GM18873 (cell line): ENCODE measurements at regions not wholly inside any gene's neighbourhood (a gene's known extent, or its start where the extent isn't known, plus 50 kb on each side); places are given as distances from the start of the nearest gene placed in this dataset.
A peak's percentile ranks its signal among the peaks of the same experiment; 100 is the strongest.
"Not testable (repeated sequence)": the region's sequence is repeated elsewhere in the genome, so short reads cannot be mapped to it uniquely, and the experiment has no call there.

Experiments used
- ATAC-seq: cut with Tn5 transposase; IDR thresholded peaks from one replicate; pipeline ENCODE4 v1.9.1; 2021; ENCODE audit warnings: mild to moderate bottlenecking, moderate library complexity, moderate number of reproducible peaks; ENCODE audit not compliant: unreplicated experiment, low FRiP score

DNA sequence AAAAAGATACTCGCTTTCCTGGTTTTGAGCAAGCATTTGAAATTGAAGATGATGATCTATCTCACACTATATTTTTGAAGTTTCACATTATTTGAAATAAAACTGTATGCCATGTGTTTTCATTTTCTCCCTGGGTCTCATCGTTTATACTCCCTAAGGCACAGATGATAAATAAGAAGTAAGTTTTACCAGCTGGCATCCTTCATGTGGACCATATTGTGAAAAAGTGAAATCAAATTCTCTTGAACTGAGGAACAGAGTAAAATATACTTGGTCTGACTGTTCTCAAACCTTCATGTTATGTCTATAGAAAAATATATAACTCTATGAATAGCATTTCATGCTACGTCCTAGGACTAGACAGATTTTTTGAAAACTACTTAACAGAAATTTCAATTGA lies 1600.9 kb upstream of the C9orf72 start:
- ATAC-seq = no peak

GRCh38 chr9:29176231-29176630 lies 1603.0 kb upstream of the C9orf72 start:
- ATAC-seq = no peak

- no peak for ATAC-seq
These were observed 1603.5 kb upstream of the C9orf72 start for GRCh38 chr9:29176786-29177185.

GRCh38 chr9:29183971-29184370 lies 1610.7 kb upstream of the C9orf72 start:
- no peak for ATAC-seq

DNA sequence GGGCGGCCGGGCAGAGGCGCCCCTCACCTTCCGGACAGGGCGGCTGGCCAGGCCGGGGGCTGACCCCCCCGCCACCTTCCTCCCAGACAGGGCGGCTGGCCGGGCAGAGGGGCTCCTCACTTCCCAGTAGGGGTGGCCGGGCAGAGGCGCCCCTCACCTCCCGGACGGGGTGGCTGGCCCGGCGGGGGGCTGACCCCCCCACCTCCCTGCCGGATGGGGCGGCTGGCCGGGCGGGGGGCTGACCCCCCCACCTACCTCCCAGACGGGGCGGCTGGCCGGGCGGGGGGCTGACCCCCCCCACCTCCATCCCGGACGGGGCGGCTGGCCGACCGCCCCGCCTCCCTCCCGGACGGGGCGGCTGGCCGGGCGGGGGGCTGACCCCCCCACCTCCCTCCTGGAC lies 1615.5 kb upstream of the C9orf72 start:
- not testable (repeated sequence) for ATAC-seq

GRCh38 chr9:29189221-29189620 lies 1615.9 kb upstream of the C9orf72 start:
- not testable (repeated sequence) for ATAC-seq

DNA sequence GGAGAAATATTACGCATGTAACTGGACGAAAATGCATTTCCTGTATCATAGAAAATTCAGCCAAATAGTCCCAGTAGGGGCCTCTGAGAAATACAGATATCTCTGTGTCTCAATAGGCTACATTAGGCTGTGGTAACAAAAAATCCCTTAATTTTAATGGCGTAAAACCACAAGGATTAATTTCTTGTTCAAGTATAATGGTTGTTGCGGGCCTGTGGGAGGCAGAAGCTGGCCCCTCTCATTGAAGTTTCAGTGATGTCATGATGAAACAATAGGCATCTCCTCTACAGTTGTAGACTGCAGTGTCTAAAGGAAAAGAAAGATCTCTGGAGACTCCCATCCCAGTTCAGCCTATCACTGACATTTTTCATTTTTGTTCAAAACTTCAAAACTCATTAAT lies 1625.6 kb upstream of the C9orf72 start:
- ATAC-seq = no peak

DNA sequence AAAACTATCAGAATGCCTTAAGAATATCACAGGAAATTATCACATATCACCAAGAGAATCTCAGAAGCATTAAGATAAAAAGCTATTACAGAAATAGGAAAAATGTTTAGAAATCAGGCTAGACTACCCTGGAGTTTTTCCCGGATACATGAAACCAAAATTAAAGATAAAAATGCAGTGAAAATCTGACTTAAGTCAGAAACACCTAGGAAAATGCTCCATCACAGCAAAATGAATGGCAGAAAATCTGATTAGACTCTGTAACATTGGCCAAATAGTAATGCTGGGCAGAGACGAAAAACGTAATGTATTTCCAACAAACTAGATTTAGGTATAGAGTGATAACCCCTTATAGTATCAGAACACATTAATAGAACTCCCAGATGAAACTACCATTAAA lies 1626.7 kb upstream of the C9orf72 start:
- no peak for ATAC-seq

DNA sequence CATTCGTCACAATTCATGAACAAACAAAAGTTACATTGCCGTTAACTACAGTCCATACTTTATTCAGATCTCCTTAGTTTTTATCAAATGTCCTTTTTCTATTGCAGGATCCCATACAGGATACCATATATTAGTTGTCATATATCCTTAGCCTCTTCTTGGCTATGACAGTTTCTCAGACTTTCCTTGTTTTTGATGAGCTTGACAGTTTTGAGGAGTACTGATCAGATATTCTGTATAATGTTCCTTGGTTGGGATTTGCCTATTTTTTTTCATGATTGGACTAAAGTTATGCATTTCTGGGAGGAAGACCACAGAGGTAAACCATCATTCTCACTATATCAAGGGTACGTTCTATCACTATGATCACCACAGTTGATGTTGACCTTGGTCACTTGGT lies 1627.4 kb upstream of the C9orf72 start:
- ATAC-seq = no peak

DNA sequence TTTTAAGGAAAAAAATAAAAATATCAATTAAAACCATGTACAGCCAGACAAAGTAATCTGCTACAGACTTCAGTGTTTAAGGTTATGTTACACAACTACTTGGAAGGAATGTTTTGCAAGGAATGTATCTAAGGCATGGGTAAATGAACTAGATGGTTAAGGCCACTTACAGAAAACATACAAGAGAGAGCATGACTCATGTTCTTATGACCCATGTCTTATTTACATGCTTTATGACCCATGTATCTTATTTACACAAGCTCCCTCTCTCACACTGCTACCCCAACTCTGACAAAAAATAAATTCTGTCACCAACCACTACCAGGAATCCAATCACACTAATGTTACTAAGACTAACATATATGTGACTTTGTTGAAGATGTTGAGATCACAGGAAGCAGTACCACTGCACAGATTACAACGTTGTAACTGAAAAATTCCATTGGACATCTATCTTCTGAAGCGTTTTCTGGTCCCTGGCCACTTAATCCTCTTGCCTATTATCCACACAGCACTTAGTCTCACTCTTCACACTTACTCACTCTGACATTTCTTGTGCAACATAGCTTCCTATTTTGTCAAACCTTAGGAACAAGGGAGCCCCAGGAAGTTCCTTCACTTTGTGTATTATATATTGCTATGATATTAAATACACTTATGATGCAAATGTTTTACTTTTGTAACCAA lies 1630.1 kb upstream of the C9orf72 start:
- no peak for ATAC-seq

- no peak for ATAC-seq
These were observed 1635.4 kb upstream of the C9orf72 start for GRCh38 chr9:29208670-29209069.

DNA sequence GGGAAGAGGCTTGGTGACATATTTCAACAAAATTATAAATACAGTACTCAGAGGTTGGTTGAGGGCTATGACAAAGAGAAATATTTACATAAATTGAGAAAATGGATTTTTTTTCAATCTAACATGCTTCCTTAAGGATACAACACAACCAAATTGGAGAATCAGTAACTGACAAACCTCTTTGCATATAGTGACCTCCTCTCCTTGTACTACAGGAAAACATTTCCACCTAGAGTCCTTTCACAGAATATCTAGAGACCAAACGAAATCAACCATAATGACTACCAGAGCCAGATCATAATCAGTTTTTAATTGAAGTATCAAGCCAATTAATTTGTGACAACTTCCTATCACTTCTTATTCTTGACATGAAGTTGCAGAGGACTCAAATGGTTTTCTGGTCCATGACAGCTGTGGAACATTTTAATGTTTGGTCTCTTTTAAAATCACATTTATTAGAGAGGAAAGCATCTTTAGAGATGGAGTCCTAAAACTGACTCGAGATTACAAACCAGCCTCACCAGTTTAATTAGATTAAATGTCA lies 1636.5 kb upstream of the C9orf72 start:
- ATAC-seq = no peak

DNA sequence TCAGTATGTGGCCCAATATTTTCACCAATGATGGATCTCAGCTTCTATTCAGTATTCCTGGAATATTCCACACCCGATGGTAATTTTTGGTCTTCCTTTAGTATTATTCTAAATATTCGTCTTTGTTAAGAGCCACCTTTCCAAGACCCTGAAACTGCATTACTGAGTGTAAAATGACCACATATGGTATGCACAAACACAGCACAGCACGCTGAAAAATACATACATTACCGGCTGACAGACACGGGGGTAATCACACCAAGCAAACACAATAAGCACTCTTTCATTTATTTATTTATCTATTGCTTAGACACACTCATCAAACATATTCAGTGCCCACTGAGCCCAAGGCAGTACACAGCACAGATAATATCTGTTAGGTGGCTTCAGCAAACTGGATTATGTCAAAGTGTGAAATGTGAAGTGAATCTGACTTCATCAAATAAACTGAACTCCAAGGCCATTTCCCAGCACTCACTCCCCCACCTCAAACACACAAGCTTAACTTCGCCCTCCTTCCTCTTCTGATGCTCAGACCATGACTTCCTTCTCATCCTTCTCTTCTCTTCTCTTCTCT lies 1637.8 kb upstream of the C9orf72 start:
- no peak for ATAC-seq

GRCh38 chr9:29211580-29212396 lies 1638.5 kb upstream of the C9orf72 start:
- peak; percentile 69 for ATAC-seq

DNA sequence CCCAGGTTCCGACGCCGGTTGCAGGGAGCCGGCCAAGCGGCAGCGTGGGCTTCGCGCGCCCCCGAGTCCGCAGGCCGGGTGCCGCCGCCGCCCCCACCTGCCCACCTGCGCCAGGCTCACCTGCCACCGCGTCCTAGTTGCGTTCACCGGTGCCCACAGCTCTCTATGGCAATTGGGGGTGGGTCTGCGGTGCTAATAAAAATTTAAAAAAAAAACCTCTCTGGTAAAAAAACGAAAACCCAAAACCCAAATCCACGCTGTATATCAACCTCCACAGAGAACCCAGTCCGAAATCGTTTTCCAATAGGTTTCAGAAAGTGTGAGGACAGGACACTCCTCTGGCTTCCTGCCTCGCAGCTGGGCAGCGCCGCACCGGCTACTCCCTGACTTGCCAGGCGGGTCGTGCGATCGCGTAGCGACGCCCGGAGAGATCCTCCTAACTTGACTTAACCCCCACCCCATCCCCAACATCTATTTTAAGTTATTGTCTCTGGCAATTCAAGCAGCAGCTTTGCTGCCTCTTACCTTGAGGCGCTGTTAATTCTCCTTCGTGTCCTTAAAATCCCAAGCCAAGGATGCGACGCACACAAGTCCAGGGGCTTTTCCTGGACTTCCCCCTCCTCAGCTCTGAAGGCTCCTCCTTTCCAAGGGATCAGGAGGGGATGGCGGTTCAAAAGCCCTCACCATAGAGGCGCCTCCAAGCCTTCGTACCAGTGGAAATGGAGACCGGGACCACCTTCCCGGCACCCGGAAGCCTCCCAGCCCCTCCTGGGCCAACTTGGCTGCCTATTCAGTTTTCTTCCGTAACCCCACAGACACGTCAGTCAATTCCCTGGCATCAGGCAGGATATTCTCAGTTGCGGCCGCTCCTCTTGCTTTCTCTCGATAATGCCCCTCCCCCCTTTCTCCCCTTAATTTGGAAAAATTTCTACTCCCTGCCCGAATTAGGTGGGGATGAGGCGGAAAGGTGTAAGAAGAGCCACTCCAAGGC lies 1639.4 kb upstream of the C9orf72 start:
- ATAC-seq = no peak

DNA sequence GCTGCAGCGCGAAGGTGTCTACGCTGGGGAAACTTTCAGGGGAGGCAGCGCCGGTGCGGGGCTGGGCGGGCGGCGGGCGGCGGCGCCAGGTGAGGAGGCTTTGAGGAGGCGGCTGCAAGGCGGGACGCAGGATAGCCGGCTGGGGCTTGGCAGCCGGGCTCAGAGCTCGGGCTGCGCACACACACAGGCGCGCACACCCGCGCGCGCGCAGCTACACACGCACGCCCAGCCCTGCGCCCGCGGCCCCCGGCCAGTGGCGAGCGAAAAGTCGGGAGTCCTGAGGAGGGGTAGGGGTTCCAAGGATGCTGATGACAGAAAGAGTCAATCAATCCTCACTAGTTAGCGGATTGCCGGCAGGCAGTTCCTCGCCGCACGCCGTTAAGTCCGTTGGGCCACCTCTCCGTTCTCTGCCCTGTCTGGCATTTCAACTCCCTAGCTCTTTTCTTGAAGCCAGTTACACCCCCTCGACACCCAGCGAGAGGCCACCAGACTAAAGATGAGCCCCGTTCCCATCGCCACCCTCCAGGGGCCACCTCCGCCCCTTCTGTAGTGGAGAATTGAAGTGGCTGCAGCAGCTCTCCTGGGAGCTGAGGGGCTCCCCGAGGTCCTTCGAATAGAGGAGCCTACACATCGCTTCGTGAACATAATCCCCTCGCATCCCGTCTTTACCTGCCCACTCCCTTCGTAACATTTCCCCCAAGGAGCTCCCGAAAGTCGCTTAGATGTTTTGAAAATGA lies 1640.3 kb upstream of the C9orf72 start, which contains the start of gene LINGO2:
TSS of gene LINGO2 (minus strand) at position 185 of the 737 bp plus-strand sequence.
- ATAC-seq = no peak

- no peak for ATAC-seq
These were observed 1640.9 kb upstream of the C9orf72 start for GRCh38 chr9:29214154-29214689.

DNA sequence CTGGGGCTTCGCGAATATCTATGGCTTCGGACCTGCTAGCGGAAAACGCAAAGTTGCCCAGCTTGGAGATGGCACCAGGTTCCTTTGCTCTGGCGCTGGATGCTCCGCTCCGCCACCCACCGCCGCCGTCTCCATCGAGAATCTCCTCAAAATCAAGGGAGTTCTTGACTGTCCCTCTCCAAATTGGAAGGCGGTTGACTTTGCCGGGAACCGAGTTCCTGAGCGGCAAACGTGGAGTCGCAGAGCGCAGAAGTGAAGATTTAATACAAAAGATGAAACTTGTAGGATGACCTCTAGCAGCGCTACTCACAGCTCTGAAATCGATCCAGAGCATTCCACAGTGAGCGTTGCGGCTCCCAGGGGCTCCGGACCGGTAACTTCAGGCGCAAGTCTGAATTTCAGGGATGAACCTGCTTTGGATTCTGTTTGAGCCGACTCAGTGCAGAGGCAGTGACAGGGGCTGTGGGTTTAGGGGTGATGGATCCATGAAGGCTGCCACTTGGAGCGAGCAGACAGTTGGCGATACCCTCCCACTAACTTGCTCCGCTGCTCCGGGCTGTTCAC lies 1641.5 kb upstream of the C9orf72 start:
- ATAC-seq = no peak

- no peak for ATAC-seq
These were observed 1644.7 kb upstream of the C9orf72 start for GRCh38 chr9:29217966-29218365.
